AG10803 (cell line): ENCODE measurements at regions not wholly inside any gene's neighbourhood (a gene's known extent, or its start where the extent isn't known, plus 50 kb on each side); places are given as distances from the start of the nearest gene placed in this dataset.
"Not testable (repeated sequence)": the region's sequence is repeated elsewhere in the genome, so short reads cannot be mapped to it uniquely, and the experiment has no call there.

Experiments used
- DNase-seq: peaks from one replicate; pipeline ENCODE4 v3.0.0; 2010; ENCODE audit warnings: low read depth
- H3K4me3 ChIP-seq: 2 replicates; pipeline ENCODE4 v1.5.1; 2011; ENCODE audit warnings: mild to moderate bottlenecking, low read length, control low read depth
- CTCF ChIP-seq: conservative IDR thresholded peaks from 2 replicates; pipeline ENCODE4 v1.5.1; 2011; ENCODE audit warnings: mild to moderate bottlenecking, low read length, control low read depth, inconsistent platforms

DNA sequence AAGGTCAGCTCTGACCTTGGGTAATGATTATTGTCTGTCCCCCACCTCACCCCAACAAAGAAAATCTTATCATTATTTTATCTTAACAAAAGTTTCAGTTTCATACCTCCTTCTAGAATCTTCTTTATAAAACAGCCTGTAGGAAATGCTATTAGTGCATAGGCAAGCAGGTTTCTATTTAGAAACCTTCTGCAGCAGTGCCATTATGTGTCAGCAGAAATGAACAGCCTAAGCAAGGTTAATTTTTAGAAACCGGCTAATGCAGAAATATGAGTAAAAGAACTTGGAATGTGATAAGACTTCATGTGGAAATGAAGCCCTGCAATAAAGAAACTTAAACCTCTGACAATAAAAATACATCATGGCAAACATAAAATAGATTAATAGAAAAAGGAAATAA lies 814.4 kb downstream of the FSCB start:
- TF ChIP-seq CTCF: no peak
- no peak overlapping the region for H3K4me3 ChIP-seq

DNA sequence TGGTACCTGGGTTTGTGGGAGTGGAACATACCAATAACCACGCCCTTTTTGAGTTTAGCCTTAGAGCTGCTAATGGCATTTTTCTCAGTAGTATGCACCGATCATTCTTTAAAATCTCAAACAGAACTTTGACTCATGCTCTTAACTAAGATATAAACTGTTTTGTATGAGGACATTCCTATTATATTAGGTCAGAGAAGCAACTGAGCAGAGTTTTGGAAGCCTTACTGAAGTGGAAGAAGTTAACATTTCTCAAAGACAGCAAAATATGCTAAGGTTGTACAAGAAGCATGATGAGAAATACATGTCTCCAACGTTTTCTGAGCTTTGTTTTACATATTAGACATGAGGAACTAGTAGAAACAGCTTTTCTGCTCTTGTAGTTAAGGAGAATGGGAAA lies 819.2 kb downstream of the FSCB start:
- peak; percentile 1 for DNase-seq
- H3K4me3 ChIP-seq: no peak overlapping the region
- TF ChIP-seq CTCF: no peak

More for the DNA sequence above, 814.4 kb downstream of the FSCB start:
- no peak for DNase-seq

GRCh38 chr14:43677581-43677980 lies 829.5 kb downstream of the FSCB start:
- DNase-seq: no peak
- no peak for TF ChIP-seq CTCF
- H3K4me3 ChIP-seq: no peak overlapping the region

- no peak for DNase-seq
- no peak for TF ChIP-seq CTCF
- no peak overlapping the region for H3K4me3 ChIP-seq
These were observed 832.8 kb downstream of the FSCB start for GRCh38 chr14:43674273-43674672.

GRCh38 chr14:43671716-43672485 lies 835.2 kb downstream of the FSCB start:
- no peak for DNase-seq
- H3K4me3 ChIP-seq: no peak overlapping the region
- TF ChIP-seq CTCF: no peak

- no peak for TF ChIP-seq CTCF
- no peak for DNase-seq
- no peak overlapping the region for H3K4me3 ChIP-seq
These were observed 837.7 kb downstream of the FSCB start for GRCh38 chr14:43669355-43669754.

DNA sequence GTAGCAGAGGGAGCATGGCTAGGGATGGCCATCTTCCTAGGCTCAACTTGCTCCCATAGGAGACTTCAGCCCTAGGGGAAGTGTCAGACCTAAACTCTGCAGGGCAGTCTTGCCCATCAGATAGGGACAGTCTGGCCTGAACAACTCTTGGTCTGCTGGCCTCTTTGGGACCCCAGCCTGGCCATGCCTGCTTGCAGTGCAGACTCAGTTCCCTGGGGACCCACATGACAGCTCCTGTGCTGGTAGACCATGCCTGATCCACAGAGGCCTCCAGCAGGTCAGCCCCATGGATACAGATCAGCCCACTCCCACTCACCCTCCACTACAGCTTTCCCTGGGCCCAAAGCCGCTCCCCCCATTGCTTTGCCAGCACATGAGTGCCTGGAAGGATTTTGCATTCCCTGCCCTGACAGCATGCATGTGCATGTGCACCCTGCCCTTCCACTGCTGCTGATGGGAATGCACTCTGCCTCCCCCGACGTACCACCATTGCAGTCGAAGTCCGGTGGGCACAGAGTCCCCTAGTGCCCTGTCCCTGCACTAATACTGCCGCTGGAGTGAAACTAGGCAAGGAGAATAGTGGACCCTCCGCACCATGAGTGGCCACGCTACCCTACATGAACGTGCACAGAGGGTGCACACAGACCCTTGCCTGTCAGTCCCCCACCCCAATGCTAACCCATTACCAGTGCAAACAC lies 841.4 kb downstream of the FSCB start:
- no peak for DNase-seq
- no peak overlapping the region for H3K4me3 ChIP-seq
- TF ChIP-seq CTCF: no peak

DNA sequence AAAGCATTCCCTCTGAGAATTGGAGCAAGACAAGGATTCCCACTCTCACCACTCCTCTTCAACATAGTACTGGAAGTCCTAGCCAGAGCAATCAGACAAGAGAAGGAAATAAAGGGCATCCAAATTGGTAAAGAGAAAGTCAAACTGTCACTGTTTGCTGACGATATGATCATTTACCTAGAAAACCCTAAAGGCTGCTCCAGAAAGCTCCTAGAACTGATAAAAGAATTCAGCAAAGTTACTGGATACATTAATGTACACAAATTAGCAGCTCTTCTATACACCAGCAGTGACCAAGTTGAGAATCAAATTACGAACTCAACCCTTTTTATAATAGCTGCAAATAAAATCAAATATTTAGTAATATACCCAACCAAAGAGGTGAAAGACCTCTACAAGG lies 851.9 kb downstream of the FSCB start:
- DNase-seq, H3K4me3 ChIP-seq: not testable (repeated sequence)
